GM23248 (cell line): ENCODE measurements at regions not wholly inside any gene's neighbourhood (a gene's known extent, or its start where the extent isn't known, plus 50 kb on each side); places are given as distances from the start of the nearest gene placed in this dataset.

Experiments used
- DNase-seq: peaks from one replicate; pipeline ENCODE4 v3.0.0-alpha.2; 2015
- H2AFZ ChIP-seq: fragments of 200-600 bp; sonication (generic); 2 replicates; pipeline ENCODE4 v1.6.1; 2016; ENCODE audit warnings: antibody characterized with exemption
- H3F3A ChIP-seq: fragments of 200-600 bp; sonication (generic); 2 replicates; pipeline ENCODE4 v1.6.1; 2016; ENCODE audit warnings: mild to moderate bottlenecking, antibody characterized with exemption, mixed run types; ENCODE audit not compliant: insufficient read depth
- H3K27ac ChIP-seq: fragments of 200-600 bp; sonication (generic); 2 replicates; pipeline ENCODE4 v1.5.1; 2016; ENCODE audit warnings: mild to moderate bottlenecking
- H3K27me3 ChIP-seq: fragments of 200-600 bp; sonication (generic); replicated peaks from 2 replicates; pipeline ENCODE4 v1.6.1; 2016; ENCODE audit warnings: mild to moderate bottlenecking; ENCODE audit not compliant: insufficient read depth
- H3K36me3 ChIP-seq: fragments of 200-600 bp; sonication (generic); 2 replicates; pipeline ENCODE4 v1.6.1; 2016; ENCODE audit warnings: low read depth, mild to moderate bottlenecking
- H3K4me1 ChIP-seq: fragments of 200-600 bp; sonication (generic); 2 replicates; pipeline ENCODE4 v1.6.1; 2016; ENCODE audit warnings: mild to moderate bottlenecking; ENCODE audit not compliant: insufficient read depth
- H3K4me2 ChIP-seq: fragments of 200-600 bp; sonication (generic); one replicate; pipeline ENCODE4 v1.6.1; 2016; ENCODE audit warnings: mild to moderate bottlenecking; ENCODE audit not compliant: unreplicated experiment
- H3K4me3 ChIP-seq: fragments of 200-600 bp; sonication (generic); 2 replicates; pipeline ENCODE4 v1.5.1; 2016; ENCODE audit warnings: mild to moderate bottlenecking
- H3K79me2 ChIP-seq: fragments of 200-600 bp; sonication (generic); 2 replicates; pipeline ENCODE4 v1.6.1; 2016; ENCODE audit warnings: mild to moderate bottlenecking; ENCODE audit not compliant: insufficient read depth
- H3K9ac ChIP-seq: fragments of 200-600 bp; sonication (generic); 2 replicates; pipeline ENCODE4 v1.6.1; 2016; ENCODE audit warnings: mild to moderate bottlenecking
- H3K9me2 ChIP-seq: fragments of 200-600 bp; sonication (generic); 2 replicates; pipeline ENCODE4 v1.6.1; 2016; ENCODE audit warnings: mixed run types, mild to moderate bottlenecking, moderate library complexity; ENCODE audit not compliant: insufficient read depth
- H3K9me3 ChIP-seq: fragments of 200-600 bp; sonication (generic); one replicate; pipeline ENCODE4 v1.6.1; 2017; ENCODE audit warnings: low read depth
- H4K20me1 ChIP-seq: fragments of 200-600 bp; sonication (generic); 2 replicates; pipeline ENCODE4 v1.6.0; 2016; ENCODE audit not compliant: insufficient read depth
- EZH2 ChIP-seq: fragments of 200-600 bp; sonication (generic); IDR thresholded peaks from 2 replicates; pipeline ENCODE4 v1.6.1; 2018; ENCODE audit warnings: antibody characterized with exemption, mild to moderate bottlenecking; ENCODE audit not compliant: insufficient read depth, poor library complexity, severe bottlenecking
- EZH2phosphoT487 ChIP-seq: fragments of 200-600 bp; sonication (generic); IDR thresholded peaks from 2 replicates; pipeline ENCODE4 v1.6.1; 2018; ENCODE audit warnings: antibody characterized with exemption, moderate library complexity, mild to moderate bottlenecking, low read depth; ENCODE audit not compliant: insufficient read depth
- WGBS, 2 experiments: methylation state at CpG; one replicate each; pipeline ENCODE4 v1.1.6; 2015 to 2017; ENCODE audit warnings: low lambda C conversion rate in 2 of 2, low coverage in 1 of 2; ENCODE audit errors: missing lambda C conversion rate in 2 of 2; 5-methylcytosine and 5-hydroxymethylcytosine counted together
- in situ Hi-C: fragments of 300-500 bp; cut with MboI; formaldehyde crosslinking; loops from 2 replicates; pipeline ENCODE4 v1.15.0; 2020

- H3K4me1 ChIP-seq = no peaks in the 10 kb centered on the region
- TF ChIP-seq EZH2 (no peak), EZH2phosphoT487 (no peak)
- no peaks in the 10 kb centered on the region for H3F3A ChIP-seq
- H3K9me2 ChIP-seq = no peaks in the 10 kb centered on the region
- no peak overlapping the region for H2AFZ ChIP-seq
- H3K4me2 ChIP-seq = no peak overlapping the region
- H4K20me1 ChIP-seq = no peaks in the 10 kb centered on the region
- in situ Hi-C loops = no loop called here
- H3K4me3 ChIP-seq = no peak overlapping the region
- H3K9ac ChIP-seq = no peak overlapping the region
- no peaks in the 10 kb centered on the region for H3K36me3 ChIP-seq
- no peaks in the 10 kb centered on the region for H3K79me2 ChIP-seq
- no peak for DNase-seq
- H3K27me3 ChIP-seq = no peaks in the 10 kb centered on the region
- H3K9me3 ChIP-seq = no peaks in the 10 kb centered on the region
- WGBS, 2 experiments = 0% methylated on average over 1 of the region's 1 CpG
- no peak overlapping the region for H3K27ac ChIP-seq
Observed at GRCh38 chr16:49189286-49189685, 92.4 kb downstream of the CBLN1 start.

- Histone ChIP-seq H3K9me3 (no peaks in the 10 kb centered on the region), H3K4me3 (no peak overlapping the region), H3K27ac (no peak overlapping the region), H3K4me1 (no peaks in the 10 kb centered on the region), H3K36me3 (no peaks in the 10 kb centered on the region), H3F3A (no peaks in the 10 kb centered on the region), H3K9me2 (no peaks in the 10 kb centered on the region), H4K20me1 (no peaks in the 10 kb centered on the region), H3K9ac (no peak overlapping the region), H3K79me2 (no peaks in the 10 kb centered on the region), H3K27me3 (no peaks in the 10 kb centered on the region), H3K4me2 (no peak overlapping the region), H2AFZ (no peak overlapping the region)
- no peak for TF ChIP-seq EZH2phosphoT487
- TF ChIP-seq EZH2 = no peak
- in situ Hi-C loops = no loop called here
- 2 to 7% methylated on average over 5 of the region's 5 CpGs for WGBS, 2 experiments
- peak; percentile 11 for DNase-seq
Observed at GRCh38 chr16:49183911-49184310, 97.7 kb downstream of the CBLN1 start.

GRCh38 chr16:49181791-49182518, 99.7 kb downstream of the CBLN1 start:
- Histone ChIP-seq H3K9me3 (no peaks in the 10 kb centered on the region), H3K36me3 (no peaks in the 10 kb centered on the region), H3K9ac (no peak overlapping the region), H3K4me3 (no peak overlapping the region), H4K20me1 (no peaks in the 10 kb centered on the region), H3F3A (no peaks in the 10 kb centered on the region), H3K9me2 (no peaks in the 10 kb centered on the region), H3K79me2 (no peaks in the 10 kb centered on the region), H3K27me3 (no peaks in the 10 kb centered on the region), H3K27ac (no peak overlapping the region), H3K4me1 (no peaks in the 10 kb centered on the region), H3K4me2 (no peak overlapping the region), H2AFZ (no peak overlapping the region)
- in situ Hi-C loops = no loop called here
- TF ChIP-seq EZH2 (no peak), EZH2phosphoT487 (no peak)
- DNase-seq = no peak
- WGBS, 2 experiments = 3 to 5% methylated on average over 8 of the region's 8 CpGs

GRCh38 chr16:49179714-49180330, 101.8 kb downstream of the CBLN1 start:
- no peak overlapping the region for H2AFZ ChIP-seq
- H3K4me1 ChIP-seq = no peaks in the 10 kb centered on the region
- no peak overlapping the region for H3K4me3 ChIP-seq
- no peak overlapping the region for H3K4me2 ChIP-seq
- no peak overlapping the region for H3K9ac ChIP-seq
- no peak for DNase-seq
- H3K27ac ChIP-seq = no peak overlapping the region
- H3F3A ChIP-seq = no peaks in the 10 kb centered on the region
- in situ Hi-C loops = no loop called here
- no peaks in the 10 kb centered on the region for H3K79me2 ChIP-seq
- H3K9me3 ChIP-seq = no peaks in the 10 kb centered on the region
- WGBS, 2 experiments = 0 to 3% methylated on average over 4 of the region's 4 CpGs
- no peaks in the 10 kb centered on the region for H3K36me3 ChIP-seq
- H4K20me1 ChIP-seq = no peaks in the 10 kb centered on the region
- H3K27me3 ChIP-seq = no peaks in the 10 kb centered on the region
- TF ChIP-seq EZH2 (no peak), EZH2phosphoT487 (no peak)
- no peaks in the 10 kb centered on the region for H3K9me2 ChIP-seq
